HG03039 (cell line): ENCODE measurements at regions not wholly inside any gene's neighbourhood (a gene's known extent, or its start where the extent isn't known, plus 50 kb on each side); places are given as distances from the start of the nearest gene placed in this dataset.
"Not testable (repeated sequence)": the region's sequence is repeated elsewhere in the genome, so short reads cannot be mapped to it uniquely, and the experiment has no call there.

Source experiments
- ATAC-seq: cut with Tn5 transposase; IDR thresholded peaks from one replicate; pipeline ENCODE4 v1.9.1; 2021; ENCODE audit warnings: mild to moderate bottlenecking, moderate library complexity; ENCODE audit not compliant: unreplicated experiment

DNA sequence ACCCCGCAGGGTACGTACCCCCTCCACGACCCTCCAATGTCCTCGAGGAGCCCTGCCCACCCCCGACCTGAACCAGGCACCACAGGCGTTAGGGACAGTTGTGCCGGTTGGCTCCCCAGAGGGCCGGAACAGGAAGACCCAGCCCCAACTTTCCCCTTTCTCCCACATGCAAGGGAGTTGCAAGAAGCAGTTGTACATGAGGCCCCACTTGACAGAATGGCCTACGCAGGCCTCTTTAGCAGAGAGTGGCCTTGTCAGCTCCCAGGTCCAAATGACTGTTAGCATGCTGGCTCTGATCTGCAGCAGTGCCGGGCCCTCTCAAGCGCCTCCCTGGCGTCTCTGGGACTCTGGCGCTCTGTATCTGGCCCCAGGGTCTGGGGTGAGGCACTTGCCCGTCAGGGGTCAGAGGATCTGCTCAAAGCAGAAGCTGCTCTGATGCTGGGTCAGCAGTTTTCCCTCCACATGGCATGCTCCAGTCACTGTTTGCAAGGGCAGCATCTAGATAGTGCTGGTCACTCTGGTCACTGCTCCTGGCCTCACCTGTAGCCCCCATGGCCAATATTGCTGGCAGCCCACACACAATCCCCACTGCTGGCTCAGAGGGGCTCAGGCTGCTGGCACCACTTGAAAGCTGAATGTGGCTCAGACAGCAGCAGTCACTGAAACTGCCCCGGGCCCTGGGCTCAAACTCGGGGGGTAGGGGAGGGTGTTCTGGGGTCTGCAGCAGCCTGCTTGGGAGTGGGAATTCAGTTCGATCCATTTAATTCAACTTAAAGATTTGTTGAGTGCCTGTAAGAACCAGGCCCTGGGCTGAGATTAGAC is 254.5 kb downstream of the FAM43A start:
- no peak for ATAC-seq

DNA sequence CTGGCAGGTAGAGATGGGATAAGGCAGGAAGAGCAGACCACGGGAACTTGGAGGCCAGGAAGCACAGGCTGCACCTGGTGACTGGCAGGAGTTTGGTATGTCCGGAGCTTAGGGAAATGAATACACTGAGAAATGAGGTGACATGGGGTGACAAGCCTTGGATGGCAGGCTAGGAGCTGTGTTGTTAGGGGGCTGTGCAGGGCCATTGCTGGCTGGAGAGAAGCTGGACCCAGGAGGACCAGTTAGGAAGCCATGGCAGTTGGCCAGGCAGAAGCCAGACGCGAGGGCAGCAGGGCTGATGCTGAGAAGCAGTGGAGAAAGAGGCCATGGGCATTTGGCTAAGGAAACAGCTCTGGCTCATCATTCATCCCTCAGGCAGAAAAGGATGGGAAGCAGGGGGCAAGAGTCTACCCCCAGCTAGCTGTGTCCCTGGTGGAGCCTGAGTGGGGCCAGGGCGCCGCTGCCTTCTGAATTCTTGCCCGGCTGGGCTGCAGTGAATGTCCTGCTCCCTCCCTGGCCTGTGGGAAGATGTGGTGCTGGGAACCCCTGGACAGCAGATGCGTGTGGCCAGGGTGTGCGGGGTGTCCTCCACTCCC is 255.8 kb downstream of the FAM43A start:
- no peak for ATAC-seq

DNA sequence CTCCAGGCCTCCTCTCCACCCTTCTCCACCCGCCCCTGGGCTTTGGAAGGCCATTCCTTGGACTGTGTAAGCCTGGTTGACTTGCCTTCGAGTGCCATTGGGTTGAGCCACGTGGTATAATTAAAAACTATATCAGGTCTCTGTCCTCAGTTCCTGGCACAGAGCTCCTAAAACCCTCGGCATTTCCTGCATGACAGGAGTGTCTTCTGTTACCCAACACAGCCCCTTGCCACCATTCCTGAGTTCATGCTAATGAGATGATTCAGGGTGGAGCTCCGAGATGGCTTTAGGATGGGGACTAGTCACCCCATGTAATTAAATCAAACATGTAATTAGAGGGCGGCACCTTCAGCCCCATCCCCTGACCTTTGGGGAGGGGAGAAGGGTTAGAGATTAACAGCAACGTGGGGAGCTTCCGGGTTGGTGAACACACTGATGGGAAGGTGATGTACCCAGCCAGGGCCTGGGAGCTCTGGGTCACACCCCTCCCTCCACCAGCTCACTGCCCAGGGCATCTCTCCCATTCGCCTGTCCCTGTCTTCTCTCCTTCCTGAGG is 256.4 kb downstream of the FAM43A start:
- no peak for ATAC-seq

DNA sequence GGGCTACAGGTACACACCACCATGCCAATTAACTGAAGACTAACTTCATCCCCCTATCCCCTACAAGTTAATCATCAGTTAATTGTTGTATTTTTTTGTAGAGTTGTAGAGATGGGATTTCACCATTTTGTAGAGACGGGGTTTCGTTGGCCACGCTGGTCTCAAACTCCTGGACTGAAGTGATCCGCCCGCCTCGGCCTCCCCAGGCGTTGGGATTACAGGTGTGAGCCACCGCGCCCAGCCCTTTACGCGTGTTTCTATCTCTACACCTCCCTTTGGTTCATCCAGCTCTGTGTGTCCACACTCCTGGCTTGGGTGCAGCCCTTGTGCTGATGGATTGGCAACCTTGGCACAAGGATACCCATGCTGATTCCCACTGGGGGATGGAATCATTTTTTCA is 258.8 kb downstream of the FAM43A start:
- no peak for ATAC-seq

DNA sequence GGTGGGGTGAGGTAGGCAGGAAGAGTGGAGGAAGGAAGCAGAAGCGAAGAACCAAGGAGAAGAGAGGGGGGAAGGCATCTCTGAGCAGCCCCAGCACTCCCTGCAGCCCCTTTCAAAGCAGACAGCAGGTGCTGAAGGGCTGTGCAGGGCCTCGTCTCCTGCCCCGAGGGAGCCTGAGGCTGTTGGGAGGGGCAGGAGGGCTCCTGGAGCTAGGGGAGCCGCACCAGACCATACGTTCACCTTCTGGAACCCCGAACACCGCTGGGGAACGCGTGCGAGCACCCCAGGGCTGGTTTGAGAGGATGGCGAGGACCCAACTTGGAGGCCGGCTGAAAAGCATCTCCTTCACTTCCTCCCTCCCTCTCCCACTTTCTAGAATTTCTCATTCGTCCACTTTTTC is 259.8 kb downstream of the FAM43A start:
- no peak for ATAC-seq

DNA sequence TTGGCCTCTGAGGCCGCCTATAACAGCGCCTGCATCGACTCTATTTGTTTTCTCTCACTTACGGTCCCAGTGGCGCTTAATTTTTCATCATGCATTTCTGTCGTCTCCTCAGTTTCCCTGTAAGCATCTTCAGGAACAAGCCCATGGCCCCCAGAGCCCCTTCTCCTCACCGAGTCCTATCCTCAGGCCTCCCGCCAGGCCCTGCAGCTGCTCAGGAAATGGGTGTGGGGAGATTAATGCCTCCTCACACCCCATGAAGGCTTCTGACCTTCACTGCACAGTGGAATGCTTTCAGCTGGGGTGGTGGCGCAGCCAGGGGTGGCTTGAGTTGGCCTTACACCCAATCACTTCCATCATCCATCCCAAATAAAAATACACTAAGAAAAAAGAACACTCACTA is 260.4 kb downstream of the FAM43A start:
- ATAC-seq = no peak

DNA sequence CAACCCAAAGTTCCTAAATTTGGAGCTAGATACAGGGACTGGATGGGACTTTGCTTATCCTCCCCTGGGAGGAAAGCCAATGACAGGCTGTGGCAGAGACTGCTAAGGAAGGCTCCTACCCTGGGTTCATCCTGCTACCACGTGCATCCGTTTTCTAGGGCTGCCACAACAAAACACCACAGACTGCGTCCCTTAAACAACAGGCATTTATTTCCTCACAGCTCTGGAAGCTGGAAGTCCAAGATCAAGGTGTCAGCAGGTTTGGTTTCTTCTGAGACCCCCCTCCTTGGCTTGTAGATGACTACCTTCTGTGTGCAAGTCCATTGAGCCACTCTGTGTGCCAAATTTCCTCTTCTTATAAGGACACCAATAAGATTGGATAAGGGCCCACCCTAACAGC is 263.9 kb downstream of the FAM43A start:
- ATAC-seq = no peak

DNA sequence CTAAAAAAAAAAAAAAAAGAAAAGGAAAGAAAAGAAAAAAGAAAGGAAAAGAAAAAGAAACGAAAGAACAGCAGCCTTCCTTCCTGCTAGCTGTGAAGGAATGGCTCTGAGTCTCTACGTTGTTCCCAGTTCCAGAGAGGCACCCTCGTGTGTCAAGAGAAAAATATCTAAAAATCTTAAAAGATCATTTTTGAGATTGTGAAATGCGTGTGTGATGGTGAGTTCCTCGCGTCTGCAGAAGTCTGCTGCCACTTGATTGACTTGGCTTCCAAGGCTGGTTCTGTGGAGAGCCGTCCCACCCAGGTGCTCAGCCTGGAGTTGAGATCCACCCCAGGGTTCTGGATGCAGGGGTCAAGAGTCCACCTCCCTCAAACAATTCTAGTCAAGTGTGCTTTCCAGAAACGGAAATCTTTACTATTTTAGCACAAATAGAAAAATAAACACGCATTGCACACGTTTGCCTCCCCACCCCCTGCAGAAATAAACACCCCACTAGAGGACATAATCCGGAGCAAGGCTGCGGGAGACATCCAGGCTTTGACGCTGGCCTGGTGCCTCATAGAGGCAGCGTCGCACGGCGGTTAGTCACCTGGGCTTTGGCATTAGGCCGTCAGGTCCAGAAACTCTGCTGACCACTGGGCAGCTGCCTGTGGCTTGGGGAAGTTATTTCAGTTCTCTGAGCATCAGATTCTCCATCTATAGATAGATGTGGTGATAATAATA is 265.4 kb downstream of the FAM43A start:
- ATAC-seq = no peak

DNA sequence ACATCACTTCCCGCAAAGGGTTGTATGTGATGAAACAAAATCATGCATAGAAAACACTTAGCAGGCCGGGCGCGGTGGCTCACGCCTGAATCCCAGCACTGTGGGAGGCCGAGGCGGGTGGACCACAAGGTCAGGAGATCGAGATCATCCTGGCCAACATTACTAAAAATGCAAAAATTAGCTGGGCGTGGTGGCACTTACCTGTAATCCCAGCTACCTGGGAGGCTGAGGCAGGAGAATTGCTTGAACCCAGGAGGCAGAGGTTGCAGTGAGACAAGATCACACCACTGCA is 265.9 kb downstream of the FAM43A start:
- ATAC-seq = not testable (repeated sequence)

DNA sequence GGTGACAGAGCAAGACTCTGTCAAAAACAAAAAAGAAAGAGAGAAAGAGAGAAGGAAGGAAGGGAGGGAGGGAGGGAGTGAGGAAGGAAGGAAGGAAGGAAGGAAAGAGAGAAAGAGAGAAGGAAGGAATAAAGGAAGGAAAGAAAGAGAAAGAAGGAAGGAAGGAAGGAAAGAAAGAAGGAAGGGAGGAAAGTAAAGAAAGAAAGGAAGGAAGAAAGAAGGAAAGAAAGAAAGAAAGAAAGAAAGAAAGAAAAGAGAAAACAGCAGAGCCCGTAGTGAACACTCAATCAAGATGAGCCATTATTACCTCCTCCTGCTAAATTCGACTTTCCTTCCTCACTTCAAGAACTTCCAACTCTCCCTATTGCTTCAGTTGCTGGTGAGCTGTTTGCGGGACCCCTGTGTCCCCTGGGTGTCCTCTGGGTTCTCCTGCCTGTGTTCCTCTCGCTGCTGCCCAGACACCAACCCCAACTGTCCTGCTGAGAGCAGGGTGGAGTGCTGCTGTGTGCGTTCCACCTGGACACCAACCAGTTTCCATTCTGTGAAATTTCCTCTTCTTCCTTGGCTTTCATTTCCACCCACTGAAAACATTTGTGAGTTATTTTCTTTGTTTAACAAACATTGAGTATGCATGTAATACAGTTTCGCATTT is 266.4 kb downstream of the FAM43A start:
- ATAC-seq = no peak

DNA sequence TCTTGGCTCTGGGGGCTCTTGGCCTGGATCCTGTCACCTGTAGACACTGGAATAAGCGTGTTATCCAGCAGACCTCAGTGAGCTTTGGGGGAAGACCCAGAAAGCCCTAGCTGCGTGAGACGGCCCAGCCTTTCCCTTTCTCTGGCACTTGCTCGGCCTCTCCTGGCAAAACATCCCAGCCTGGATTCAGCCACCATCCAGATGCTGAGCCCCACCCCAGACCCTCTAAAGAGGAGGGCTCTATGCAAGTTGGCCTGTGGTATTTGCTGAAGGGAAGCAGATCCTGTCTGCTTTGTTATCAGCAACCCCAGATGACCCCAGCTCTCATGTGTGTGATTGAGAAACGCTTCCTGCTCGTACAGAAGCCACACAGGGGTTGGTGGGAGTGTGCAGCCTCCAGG is 267.2 kb downstream of the FAM43A start:
- ATAC-seq = no peak

DNA sequence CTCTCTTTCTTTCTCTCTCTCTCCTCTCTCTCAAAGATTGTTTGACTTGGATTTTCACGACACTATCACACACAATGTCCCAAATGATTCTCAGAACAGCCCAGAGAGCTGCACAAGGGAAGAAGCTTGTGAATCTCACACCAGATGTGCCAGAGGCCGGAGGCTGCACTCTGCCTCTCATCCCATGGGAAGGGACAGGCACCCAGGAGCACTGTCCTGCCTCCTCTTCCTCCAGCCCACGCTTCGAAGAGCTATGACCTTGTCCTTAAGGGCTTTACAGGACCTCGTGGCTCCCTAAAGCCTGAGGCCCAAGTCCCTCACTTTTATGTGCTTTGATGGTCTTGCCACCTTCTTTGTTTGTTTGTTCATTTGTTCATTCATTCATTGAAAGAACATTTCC is 267.6 kb downstream of the FAM43A start:
- ATAC-seq = no peak

DNA sequence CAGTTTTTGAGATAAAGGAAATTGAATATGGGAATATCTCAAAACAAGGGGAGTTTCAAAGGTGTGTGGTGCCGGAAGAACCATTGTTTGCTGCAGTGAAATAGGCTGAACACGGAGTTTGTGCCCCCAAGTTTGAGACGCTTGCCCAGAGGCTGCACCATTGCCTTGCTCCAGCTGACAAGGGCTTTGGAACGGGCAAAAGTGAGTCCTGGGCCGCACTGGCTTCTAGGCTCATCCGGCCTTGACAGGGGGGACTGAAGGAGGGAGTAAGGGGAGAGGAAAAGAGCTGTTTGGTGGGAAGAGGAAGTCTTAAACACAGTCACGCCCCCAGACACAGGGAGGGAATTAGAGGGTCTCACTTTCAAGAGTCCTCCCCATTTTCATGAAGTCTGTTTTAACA is 269.9 kb downstream of the FAM43A start:
- ATAC-seq = no peak

DNA sequence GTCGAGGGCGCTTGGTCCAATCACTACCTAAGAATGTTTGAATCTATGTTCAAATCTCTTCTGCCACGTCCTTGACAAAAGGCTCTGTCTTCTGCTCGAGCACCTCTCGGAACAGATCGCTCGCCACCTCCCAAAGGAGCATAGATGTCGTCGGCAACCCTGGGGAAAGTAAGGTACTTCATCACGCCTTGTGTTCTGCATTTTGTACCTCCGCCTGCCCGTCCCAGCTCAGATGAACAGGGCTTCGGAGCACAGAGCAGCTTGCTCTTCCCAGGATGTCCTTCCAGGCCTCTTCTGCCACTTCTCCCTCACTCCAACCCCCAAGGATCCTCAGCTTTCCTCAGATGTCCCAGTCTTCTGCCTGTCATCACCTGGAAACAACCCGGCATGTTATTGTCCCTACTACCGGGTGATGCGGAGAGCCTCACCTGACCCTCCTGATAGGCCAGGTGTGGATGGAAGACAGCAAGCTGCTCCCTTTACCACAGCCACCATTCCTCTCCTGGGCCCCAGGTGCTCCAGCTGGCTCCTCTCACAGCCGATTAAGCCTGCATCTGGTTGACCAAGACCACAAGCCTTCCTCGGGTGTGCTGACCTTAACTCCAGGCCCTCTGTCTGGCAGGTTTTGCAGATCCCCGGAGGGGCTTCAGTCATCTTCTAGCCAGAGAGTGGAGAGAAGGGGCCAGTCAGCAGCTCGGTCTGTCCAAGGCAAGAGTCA is 270.5 kb downstream of the FAM43A start:
- no peak for ATAC-seq

DNA sequence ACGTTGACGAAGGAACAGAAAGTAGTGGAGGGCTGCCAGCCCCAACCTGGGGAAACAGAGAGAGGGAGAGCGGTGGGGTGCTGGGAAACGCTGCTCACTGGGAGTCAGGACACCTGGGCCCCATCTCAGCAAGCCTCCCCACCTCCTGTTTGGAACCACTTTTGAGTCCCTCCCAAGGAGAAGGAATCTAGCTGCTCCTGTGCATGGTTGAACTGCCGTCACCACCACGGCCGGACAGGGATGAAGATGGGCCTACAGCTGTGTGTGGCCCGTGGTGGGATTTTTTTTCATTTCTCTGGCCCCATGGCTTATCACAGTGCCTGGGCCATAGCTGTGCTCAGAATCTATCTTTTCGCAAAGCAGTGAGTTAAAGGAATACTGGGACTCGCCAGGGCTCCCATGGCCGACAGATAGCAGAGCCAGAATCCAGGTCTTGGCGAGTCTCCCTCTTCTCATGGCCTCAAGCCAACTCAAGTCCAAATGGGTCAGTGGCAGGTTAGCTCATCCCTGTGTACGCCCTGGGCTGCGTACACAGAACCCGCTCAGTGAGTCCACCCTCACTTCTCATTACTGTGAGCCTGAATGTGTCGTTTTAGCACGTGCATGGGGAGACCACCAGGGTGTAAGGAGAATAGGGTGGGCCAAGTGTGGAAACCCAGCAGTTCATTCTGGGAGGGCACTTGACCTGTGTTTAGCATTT is 271.2 kb downstream of the FAM43A start:
- no peak for ATAC-seq

DNA sequence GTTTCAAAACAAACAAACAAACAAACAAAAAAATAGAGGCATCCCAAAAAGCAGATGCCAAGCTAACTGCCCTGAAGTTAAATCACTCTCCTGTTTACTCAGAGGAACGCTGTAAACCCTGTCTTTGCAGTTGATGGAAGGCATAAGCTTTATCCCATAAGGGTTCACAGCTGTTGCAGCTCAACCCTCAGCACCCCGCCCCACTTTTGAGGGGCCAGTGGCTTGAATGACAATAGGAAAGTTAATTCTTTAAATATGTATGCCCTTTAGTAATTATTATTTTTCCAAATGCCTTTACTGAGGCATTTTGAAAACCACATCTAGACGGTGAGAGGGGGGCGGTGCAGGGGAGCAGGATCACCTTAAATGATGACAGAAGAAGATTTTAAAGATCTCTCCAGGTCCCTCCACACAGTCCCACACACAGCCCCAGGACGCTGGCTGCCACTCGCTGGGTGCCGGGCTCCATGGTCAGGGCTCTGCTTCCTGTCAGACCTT is 272.1 kb downstream of the FAM43A start:
- ATAC-seq = no peak

DNA sequence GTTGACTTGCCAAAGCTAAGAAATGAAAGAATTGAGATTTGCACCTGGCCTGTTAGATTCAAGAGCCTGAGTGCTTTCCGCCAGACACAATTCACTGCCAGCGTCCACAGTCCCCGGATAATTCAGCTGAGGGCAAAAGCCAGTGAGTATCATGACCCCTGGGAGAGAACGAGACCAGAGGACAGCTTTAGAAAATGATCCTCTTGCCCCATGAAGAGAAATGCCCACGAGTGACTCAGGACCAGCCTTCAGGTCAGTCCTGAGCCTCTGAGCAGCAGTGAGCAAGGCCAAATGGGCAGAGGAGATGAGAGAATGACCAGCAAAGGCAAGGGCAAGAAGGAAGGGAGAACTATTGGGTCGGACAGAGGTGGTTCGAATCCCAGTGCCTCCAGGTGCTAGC is 273.5 kb downstream of the FAM43A start:
- ATAC-seq = no peak

DNA sequence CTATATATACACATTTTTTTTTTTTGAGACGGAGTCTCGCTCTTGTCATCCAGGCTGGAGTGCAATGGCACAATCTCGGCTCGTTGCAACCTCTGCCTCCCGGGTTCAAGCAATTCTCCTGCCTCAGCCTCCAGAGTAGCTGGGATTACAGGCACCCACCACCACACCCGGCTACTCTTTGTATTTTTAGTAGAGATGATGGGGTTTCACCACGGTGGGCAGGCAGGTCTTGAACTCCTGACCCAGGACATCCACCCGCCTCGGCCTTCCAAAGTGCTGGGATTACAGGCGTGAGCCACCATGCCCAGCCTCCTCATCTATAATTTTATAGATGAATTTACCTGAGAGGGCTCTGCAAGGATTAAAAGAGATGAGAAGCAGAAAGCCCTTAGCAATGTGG is 274.0 kb downstream of the FAM43A start:
- ATAC-seq = not testable (repeated sequence)

DNA sequence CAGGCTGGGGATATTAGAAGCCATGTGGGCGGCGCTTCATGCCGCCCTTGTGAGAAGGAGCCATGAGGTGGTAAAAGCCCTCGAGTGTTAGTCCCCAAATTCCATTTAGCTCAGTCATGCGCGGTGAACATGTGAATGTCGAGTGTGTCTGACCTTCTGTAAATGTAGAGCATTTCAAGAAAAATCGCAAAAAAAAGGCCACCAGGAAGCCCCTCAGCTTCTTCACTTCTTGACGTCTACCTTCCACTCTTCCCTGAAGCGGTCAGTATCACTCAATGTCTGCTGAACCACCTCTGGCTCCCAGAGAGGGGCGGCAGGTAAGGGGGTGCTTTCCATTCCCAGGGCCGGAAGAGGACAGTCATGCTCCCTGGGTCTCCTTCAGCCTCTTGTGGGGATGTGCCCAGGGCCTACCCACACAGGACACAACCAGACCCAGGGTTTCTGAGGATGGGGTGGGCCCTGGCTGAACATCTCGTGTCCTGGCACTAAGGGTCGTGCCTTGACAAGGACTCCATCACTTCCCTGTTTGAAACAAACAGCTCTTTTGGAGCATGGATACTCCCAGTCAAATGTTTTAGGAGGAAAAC is 274.9 kb downstream of the FAM43A start:
- ATAC-seq = no peak

DNA sequence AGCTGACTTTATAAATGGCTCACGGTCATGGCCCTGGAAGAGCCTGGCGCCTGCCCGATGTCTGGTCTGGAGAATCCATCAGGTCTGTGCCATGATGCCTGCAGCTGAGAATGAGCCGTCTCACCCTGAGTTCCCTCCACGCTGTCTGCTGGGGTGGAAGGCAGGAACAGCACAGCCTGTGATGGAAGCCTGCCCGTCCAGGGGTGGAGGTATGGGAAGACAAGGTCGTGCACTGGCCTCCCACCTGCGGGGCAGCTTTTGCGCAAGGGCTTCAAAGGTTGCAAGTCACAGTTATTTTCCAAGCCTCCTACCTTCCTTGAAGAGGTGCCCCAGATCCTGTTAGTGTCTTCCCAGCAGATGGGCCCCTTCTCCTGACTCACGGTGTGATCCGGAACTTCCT is 275.5 kb downstream of the FAM43A start:
- ATAC-seq = no peak
